ENCODE measurements at regions not wholly inside any gene's neighbourhood (a gene's known extent, or its start where the extent isn't known, plus 50 kb on each side); places are given as distances from the start of the nearest gene placed in this dataset.

DNA sequence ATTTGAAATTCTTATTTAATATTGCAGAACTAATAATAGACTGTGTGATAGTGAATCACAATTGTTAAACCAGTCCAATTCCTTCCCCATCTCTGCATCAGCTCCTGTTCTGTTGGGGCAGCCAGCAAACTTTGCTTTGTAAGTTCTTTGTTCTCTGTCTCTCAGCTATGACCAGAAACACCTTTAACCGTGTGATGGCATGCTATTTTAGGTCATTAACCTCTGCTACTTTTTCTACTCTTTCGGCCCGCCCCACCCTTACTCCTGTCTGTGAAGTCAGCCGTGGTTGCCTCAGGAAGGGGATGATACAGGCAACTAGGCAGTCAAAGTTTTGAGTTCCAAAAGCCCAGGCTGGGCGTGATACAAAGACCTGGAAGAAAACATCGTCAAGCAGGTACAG, 51.3 kb upstream of the EGFL6 start:
- Mint-ChIP-seq H3K27me3 (no peaks in the 10 kb centered on the region), H3K4me1 (ENCODE audit: low read depth) (no peaks in the 10 kb centered on the region), H3K4me3 (no peak overlapping the region), H3K36me3 (ENCODE audit: low read depth) (no peaks in the 10 kb centered on the region), H3K9me3 (no peaks in the 10 kb centered on the region), H3K27ac (no peak overlapping the region)
- no peak overlapping the region for H3K27ac ChIP-seq (ENCODE audit: low read depth in 1 of 2, low read length in 2 of 2)
- ChIA-PET CTCF (interaction anchor here (1.2 kb wide), 1 partner anchor 10 kb away, joined by 3 read pairs; no protein-coding TSS in a partner anchor), POLR2A (no interaction called here)
- TF ChIP-seq, protein P1, sequence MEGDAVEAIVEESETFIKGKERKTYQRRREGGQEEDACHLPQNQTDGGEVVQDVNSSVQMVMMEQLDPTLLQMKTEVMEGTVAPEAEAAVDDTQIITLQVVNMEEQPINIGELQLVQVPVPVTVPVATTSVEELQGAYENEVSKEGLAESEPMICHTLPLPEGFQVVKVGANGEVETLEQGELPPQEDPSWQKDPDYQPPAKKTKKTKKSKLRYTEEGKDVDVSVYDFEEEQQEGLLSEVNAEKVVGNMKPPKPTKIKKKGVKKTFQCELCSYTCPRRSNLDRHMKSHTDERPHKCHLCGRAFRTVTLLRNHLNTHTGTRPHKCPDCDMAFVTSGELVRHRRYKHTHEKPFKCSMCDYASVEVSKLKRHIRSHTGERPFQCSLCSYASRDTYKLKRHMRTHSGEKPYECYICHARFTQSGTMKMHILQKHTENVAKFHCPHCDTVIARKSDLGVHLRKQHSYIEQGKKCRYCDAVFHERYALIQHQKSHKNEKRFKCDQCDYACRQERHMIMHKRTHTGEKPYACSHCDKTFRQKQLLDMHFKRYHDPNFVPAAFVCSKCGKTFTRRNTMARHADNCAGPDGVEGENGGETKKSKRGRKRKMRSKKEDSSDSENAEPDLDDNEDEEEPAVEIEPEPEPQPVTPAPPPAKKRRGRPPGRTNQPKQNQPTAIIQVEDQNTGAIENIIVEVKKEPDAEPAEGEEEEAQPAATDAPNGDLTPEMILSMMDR (IDR thresholded peaks at IDR 0.05), result no peak
- ATAC-seq (ENCODE audit: poor library complexity) (no peak), DNase-seq (no peak)
- H3K4me3 ChIP-seq (ENCODE audit: low read length), result no peak overlapping the region
- H3K36me3 ChIP-seq (ENCODE audit: insufficient read depth, low read length), result no peaks in the 10 kb centered on the region
- H3K27me3 ChIP-seq (ENCODE audit: control insufficient read depth in 1 of 2, insufficient read depth in 2 of 2, low read length in 2 of 2), result no peaks in the 10 kb centered on the region
- no peaks in the 10 kb centered on the region for H3K9me3 ChIP-seq (ENCODE audit: control insufficient read depth in 1 of 2, insufficient read depth in 1 of 2, low read length in 2 of 2)
- intact Hi-C loops (cut with DNase I, micrococcal nuclease), result no loop called here
- no peaks in the 10 kb centered on the region for H3K4me1 ChIP-seq (ENCODE audit: insufficient read depth, low read length)

DNA sequence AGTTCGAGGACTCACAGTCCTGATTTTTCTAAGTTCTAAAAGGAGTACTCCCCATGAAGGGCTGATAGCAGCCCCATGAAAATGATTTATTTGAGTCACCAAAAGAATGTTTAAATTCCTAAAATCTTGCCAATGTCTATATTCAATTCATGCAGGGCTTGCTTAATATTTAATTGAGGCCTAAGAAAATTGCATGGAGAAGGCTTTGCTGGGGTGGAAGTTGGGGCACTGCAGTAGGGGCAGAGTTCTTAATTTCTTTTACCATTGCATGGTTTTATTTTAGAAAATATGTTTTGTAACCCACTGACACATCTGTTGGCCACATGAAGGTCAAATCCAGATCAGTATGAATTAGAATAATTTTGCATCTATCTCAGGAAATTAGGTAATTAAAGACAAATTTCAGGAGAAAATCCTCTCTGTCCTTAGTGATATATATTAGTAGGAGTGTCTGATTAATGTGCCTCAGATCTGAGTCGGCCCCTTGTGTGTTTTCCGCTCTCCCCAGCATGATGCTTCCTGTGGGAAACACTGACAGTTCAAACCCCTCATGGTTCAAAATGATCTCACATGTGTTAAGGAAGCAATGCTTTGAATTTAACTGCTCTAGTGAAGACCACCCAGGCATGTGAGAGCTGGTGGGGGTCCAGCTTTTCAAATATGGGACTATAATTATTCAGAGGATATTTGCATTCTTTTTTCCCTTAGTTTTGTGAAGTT, 54.0 kb upstream of the EGFL6 start:
- H3K27me3 ChIP-seq (ENCODE audit: control insufficient read depth in 1 of 2, insufficient read depth in 2 of 2, low read length in 2 of 2), result no peaks in the 10 kb centered on the region
- no peak for ATAC-seq (ENCODE audit: poor library complexity)
- H3K27ac ChIP-seq (ENCODE audit: low read depth in 1 of 2, low read length in 2 of 2), result no peak overlapping the region
- no peaks in the 10 kb centered on the region for H3K9me3 ChIP-seq (ENCODE audit: control insufficient read depth in 1 of 2, insufficient read depth in 1 of 2, low read length in 2 of 2)
- Mint-ChIP-seq H3K4me3 (no peak overlapping the region), H3K36me3 (ENCODE audit: low read depth) (no peaks in the 10 kb centered on the region), H3K9me3 (no peaks in the 10 kb centered on the region), H3K27ac (no peak overlapping the region), H3K27me3 (no peaks in the 10 kb centered on the region), H3K4me1 (ENCODE audit: low read depth) (no peaks in the 10 kb centered on the region)
- no peak for DNase-seq
- ChIA-PET POLR2A (no interaction called here), CTCF (no interaction called here)
- TF ChIP-seq, protein P1 (IDR thresholded peaks at IDR 0.05), result no peak
- H3K4me3 ChIP-seq (ENCODE audit: low read length), result no peak overlapping the region
- intact Hi-C loops (cut with DNase I, micrococcal nuclease), result no loop called here
- no peaks in the 10 kb centered on the region for H3K36me3 ChIP-seq (ENCODE audit: insufficient read depth, low read length)
- H3K4me1 ChIP-seq (ENCODE audit: insufficient read depth, low read length), result no peaks in the 10 kb centered on the region

DNA sequence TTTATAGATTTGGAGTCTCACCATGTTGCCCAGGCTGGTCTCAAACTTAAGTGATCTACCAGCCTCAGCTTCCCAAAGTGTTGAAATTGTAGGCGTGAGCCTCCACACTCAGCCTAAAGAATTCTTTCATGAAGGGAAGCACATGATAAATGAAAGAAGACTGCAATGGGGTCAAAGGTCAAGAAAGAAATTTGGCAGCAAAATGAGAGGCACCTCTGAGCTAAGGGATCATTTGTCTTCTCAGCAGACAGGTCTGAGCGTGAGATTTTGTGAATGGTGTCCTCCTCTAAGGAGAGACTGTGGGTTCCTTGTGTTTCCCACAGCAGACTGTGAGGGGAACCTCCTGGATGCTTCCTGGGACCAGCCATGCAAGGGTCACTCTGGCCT, 57.5 kb upstream of the EGFL6 start:
- no peaks in the 10 kb centered on the region for H3K9me3 Mint-ChIP-seq
- H3K4me3 Mint-ChIP-seq, result no peak overlapping the region
- Histone ChIP-seq H3K27ac (ENCODE audit: low read depth in 1 of 2, low read length in 2 of 2) (no peak overlapping the region), H3K4me3 (ENCODE audit: low read length) (no peak overlapping the region), H3K9me3 (ENCODE audit: control insufficient read depth in 1 of 2, insufficient read depth in 1 of 2, low read length in 2 of 2) (no peaks in the 10 kb centered on the region), H3K4me1 (ENCODE audit: insufficient read depth, low read length) (no peaks in the 10 kb centered on the region), H3K36me3 (ENCODE audit: insufficient read depth, low read length) (no peaks in the 10 kb centered on the region), H3K27me3 (ENCODE audit: control insufficient read depth in 1 of 2, insufficient read depth in 2 of 2, low read length in 2 of 2) (no peaks in the 10 kb centered on the region)
- H3K27ac Mint-ChIP-seq, result no peak overlapping the region
- POLR2A ChIA-PET, result no interaction called here
- TF ChIP-seq, protein P1 (IDR thresholded peaks at IDR 0.05), result no peak
- H3K36me3 Mint-ChIP-seq (ENCODE audit: low read depth), result no peaks in the 10 kb centered on the region
- intact Hi-C loops (cut with DNase I, micrococcal nuclease), result no loop called here
- CTCF ChIA-PET, result no interaction called here
- ATAC-seq (ENCODE audit: poor library complexity) (no peak), DNase-seq (no peak)
- H3K27me3 Mint-ChIP-seq, result no peaks in the 10 kb centered on the region
- no peaks in the 10 kb centered on the region for H3K4me1 Mint-ChIP-seq (ENCODE audit: low read depth)
